IgD-negative memory B cell (primary cell): ENCODE measurements at regions not wholly inside any gene's neighbourhood (a gene's known extent, or its start where the extent isn't known, plus 50 kb on each side); places are given as distances from the start of the nearest gene placed in this dataset.

ENCODE experiments used
- H3K27ac Mint-ChIP-seq, 3 donors: one replicate each; pipeline ENCODE4 v1.8.0; 2020 to 2022; ENCODE audit warnings: mild to moderate bottlenecking in 3 of 3, mixed read lengths in 3 of 3, moderate library complexity in 1 of 3
- H3K27me3 Mint-ChIP-seq: one replicate; pipeline ENCODE4 v1.8.0; 2021; ENCODE audit warnings: mixed read lengths
- H3K36me3 Mint-ChIP-seq: one replicate; pipeline ENCODE4 v1.8.0; 2020; ENCODE audit warnings: mild to moderate bottlenecking, mixed read lengths
- H3K4me1 Mint-ChIP-seq, 3 donors: one replicate each; pipeline ENCODE4 v1.8.0; 2020 to 2022; ENCODE audit warnings: mixed read lengths in 3 of 3, mild to moderate bottlenecking in 1 of 3
- H3K4me3 Mint-ChIP-seq, 4 donors: one replicate each; pipeline ENCODE4 v1.8.0; 2020 to 2022; ENCODE audit warnings: mild to moderate bottlenecking in 4 of 4, mixed read lengths in 4 of 4, moderate library complexity in 3 of 4
- H3K9me3 Mint-ChIP-seq, 3 donors: one replicate each; pipeline ENCODE4 v1.8.0; 2020 to 2021; ENCODE audit warnings: mixed read lengths in 3 of 3, mild to moderate bottlenecking in 1 of 3

DNA sequence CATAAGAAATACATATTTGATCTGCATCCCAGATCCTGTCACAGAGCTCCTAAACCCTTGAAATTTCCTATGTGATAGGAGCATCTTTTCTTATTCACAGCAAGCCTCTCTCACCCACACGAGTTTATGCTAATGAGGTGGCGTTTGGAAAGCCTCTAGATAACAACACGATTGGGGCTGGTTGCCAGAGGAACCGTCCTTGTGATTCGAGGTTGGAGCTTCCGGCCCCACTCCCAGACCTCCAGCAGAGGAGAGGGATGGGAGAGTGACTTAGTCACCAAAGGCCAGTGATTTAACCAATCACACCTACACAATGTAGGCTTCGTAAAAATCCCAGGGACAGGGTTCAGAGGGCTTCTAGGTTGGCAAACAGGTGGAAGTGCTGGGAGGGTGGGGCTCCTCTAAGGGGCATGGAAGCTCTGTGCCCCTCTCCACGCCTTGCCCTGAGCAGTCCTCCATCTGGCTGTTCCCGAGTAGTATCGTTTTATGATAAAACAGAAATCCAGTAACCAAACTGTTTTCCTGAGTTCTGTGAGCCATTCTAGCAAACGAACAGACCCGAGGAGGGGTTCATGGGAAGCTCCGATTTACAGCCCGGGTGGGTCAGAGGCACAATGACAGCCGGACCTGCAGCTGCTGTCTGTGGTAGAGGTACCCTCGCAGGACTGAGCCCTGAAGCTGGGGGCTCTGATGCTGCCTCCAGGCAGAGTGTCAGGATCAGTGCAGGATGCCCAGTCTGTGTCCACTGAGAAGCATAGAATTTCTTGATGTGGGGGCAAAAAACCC lies 238.1 kb upstream of the ARID1B start:
- Mint-ChIP-seq H3K36me3 (no peaks in the 10 kb centered on the region), H3K4me1 (peaks cover 0 to 4% (median 0%) of the 10 kb centered on the region in 3 donors), H3K27ac (no peak overlapping the region), H3K4me3 (no peak overlapping the region), H3K27me3 (peaks cover 10% of the 10 kb centered on the region), H3K9me3 (peaks cover 0 to 5% (median 0%) of the 10 kb centered on the region in 3 donors)

DNA sequence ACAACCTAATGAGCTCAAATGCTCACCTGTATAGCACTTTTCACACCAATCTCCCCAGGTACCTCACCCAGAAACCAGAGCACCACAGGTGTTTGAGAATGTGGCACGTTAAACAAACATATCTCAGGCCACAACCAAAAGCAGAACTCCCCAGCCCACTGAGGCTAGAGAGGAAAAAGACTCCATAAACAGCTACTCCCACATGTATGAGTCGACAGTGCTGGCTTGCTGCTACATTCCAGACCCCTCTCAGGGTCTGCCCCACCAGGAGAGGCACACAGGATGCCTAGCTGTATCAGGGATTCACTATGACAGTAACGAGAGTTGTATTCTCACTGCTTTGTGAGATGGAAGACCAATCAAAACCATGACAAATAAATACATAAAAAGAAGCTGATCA lies 242.6 kb upstream of the ARID1B start:
- peaks cover 0 to 5% (median 0%) of the 10 kb centered on the region in 3 donors for H3K9me3 Mint-ChIP-seq

DNA sequence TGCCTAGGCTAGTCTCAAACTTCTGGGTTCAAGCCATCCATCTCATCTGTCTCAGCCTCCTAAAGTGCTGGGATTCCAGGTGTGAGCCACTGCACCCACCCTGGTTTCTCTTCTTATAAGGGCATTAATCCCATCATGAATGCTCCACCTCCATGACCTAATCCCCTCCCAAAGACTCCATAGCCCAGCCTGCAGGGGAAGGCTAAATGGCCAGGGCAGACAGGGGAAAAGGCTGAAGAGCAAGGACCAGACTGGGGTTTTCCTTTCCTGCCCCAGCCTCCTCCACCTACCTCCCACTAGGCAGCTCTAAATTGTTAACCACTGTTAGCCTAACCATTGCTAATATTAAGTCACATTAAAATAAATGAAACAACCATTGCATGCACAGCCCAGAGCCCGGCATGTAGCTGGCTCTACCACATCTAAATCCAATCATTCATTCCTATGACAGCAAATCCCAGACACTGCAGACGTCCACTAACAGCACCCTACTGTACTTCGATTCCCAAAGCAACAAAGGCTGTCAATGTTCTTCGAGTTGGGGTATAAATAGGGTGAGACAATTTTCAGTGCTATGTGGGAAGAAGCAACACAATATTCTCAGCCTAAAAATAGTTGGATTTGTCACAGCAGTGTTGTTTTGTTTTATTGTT lies 243.2 kb upstream of the ARID1B start:
- H3K4me1 Mint-ChIP-seq, result peaks cover 0 to 4% (median 0%) of the 10 kb centered on the region in 3 donors
- peaks cover 3% of the 10 kb centered on the region for H3K36me3 Mint-ChIP-seq
- H3K27me3 Mint-ChIP-seq, result peaks cover 1% of the 10 kb centered on the region
- H3K27ac Mint-ChIP-seq, result no peak overlapping the region
- no peak overlapping the region for H3K4me3 Mint-ChIP-seq
- peaks cover 0 to 5% (median 0%) of the 10 kb centered on the region in 3 donors for H3K9me3 Mint-ChIP-seq

More for the DNA sequence above, 242.6 kb upstream of the ARID1B start:
- Mint-ChIP-seq H3K4me3 (no peak overlapping the region), H3K36me3 (peaks cover 3% of the 10 kb centered on the region), H3K4me1 (peaks cover 0 to 4% (median 0%) of the 10 kb centered on the region in 3 donors), H3K27ac (no peak overlapping the region), H3K27me3 (peaks cover 4% of the 10 kb centered on the region)

DNA sequence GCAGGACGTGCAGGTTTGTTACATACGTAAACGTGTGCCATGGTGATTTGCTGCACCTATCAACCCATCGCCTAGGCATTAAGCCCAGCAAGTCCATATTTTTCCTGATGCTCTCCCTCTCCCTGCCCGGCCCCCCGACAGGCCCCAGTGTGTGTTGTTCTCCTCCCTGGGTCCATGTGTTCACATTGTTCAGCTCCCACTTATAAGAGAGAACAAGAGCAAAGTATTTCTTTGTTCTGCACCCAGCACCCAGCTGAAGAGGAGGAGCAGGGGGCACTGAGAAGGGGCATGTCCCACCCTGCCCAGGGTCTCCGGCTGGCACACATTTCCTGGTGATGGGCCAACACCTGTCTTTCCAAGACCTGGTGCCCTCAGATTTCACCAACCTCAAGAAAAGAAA lies 251.1 kb upstream of the ARID1B start:
- H3K27me3 Mint-ChIP-seq, result no peaks in the 10 kb centered on the region
- H3K36me3 Mint-ChIP-seq, result peaks cover 3% of the 10 kb centered on the region
- H3K4me3 Mint-ChIP-seq, result no peak overlapping the region
- H3K27ac Mint-ChIP-seq, result no peak overlapping the region
- peaks cover 0 to 4% (median 0%) of the 10 kb centered on the region in 3 donors for H3K9me3 Mint-ChIP-seq
- H3K4me1 Mint-ChIP-seq, result no peaks in the 10 kb centered on the region

DNA sequence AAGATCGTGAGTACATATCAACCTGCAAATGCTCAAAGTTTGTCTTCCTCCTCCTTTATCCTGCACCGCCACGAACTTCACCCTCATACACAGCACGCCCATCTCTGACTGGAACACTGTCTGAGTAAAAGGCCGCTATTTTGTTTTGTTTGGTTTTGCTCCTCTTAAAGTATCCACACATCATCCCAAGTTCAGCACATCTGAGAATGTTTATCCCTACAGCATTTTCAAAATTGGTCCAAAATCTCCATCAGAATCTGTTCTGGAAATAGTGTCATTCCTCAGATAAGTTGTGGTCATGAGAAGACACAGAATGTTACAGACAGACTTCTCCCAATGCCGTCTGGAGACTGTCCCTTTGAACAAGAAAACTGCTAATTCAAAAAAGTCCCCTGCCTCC lies 251.6 kb upstream of the ARID1B start:
- no peak overlapping the region for H3K27ac Mint-ChIP-seq
- H3K36me3 Mint-ChIP-seq, result peaks cover 3% of the 10 kb centered on the region
- no peak overlapping the region for H3K4me3 Mint-ChIP-seq
- peaks cover 0 to 4% (median 1%) of the 10 kb centered on the region in 3 donors for H3K9me3 Mint-ChIP-seq
- no peaks in the 10 kb centered on the region for H3K27me3 Mint-ChIP-seq
- no peaks in the 10 kb centered on the region for H3K4me1 Mint-ChIP-seq

DNA sequence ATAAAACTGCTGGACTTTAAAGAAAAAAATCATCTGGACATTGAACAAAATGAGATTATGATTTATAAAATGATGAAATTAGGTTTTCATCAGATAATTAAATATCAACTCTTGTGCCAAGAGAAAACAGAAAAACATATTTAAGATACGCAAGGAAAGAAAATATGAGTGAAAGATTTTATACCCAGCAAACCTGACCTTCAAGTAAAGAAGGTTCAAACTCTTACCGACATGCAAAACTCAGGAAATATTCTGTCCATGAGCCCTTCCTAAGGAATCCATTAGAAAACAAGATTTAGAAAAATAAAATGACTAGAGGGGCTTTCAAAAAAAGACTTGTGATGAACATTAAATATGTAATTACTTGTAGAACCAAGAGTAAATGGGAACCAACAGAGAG lies 257.2 kb upstream of the ARID1B start:
- Mint-ChIP-seq H3K4me1 (peaks cover 0 to 2% (median 0%) of the 10 kb centered on the region in 3 donors), H3K4me3 (no peak overlapping the region), H3K9me3 (peaks cover 0 to 9% (median 4%) of the 10 kb centered on the region in 3 donors), H3K27ac (no peak overlapping the region), H3K36me3 (no peaks in the 10 kb centered on the region), H3K27me3 (peaks cover 9% of the 10 kb centered on the region)

DNA sequence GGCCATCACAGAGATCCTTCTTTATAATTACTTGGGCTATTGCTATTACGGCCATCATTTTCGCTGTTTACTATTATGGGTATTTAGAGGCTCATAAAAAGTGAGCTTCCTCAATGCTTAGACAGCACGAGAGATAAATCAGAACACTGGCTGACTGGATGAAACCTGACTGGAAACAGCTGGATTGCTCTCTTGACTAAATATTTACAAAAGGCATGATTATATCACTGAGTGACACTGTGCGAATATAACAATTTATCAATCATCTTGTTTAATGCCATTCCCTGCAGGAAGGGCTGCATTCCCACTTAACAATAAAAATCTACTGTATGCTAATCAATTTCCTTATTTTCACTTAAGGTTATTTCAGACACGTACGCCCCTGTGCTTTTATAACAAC lies 260.1 kb upstream of the ARID1B start:
- Mint-ChIP-seq H3K27me3 (peaks cover 16% of the 10 kb centered on the region), H3K36me3 (no peaks in the 10 kb centered on the region), H3K4me1 (peaks cover 0 to 2% (median 0%) of the 10 kb centered on the region in 3 donors), H3K4me3 (no peak overlapping the region), H3K27ac (no peak overlapping the region), H3K9me3 (peaks cover 0 to 9% (median 0%) of the 10 kb centered on the region in 3 donors)

DNA sequence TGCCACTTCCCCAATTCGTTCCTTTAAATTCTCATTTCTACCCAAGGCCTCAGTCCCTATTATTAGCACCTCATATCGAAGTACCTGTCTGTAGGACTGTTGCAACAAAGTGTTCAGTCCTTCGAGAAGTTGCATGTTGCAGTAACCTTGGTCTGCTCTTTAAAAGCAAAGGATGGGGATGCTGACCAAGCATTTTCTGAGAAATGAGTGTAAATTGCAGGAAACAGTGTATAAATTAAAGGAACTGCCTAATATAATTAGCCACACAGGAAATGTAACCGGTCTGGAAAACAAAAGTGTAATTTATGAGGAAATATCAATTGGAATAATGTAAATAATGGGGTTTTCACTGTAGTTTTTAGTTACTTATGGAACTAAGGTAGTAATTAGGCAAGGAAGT lies 261.9 kb upstream of the ARID1B start:
- Mint-ChIP-seq H3K4me3 (no peak overlapping the region), H3K4me1 (peaks cover 0 to 2% (median 0%) of the 10 kb centered on the region in 3 donors), H3K27me3 (peaks cover 24% of the 10 kb centered on the region)

DNA sequence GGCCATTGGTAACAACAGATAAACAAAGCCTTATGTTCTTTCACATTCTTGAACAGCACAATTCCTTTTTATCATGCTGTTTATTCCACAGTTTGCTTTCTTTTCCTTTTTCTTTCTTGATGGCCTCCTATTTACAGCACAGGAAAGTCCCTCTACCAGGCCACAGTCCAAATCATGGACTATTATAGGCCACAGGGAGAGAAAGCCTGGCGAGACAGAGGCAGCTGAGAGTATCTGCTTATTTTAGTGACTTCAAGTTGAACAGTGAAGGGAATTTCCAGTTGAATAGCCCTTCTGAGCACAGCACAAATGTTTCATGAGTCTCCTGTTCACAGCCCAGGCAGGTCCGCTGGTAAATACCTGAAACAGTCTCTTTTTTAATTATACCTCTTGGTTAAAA lies 263.7 kb upstream of the ARID1B start:
- H3K9me3 Mint-ChIP-seq, result no peaks in the 10 kb centered on the region
- no peaks in the 10 kb centered on the region for H3K36me3 Mint-ChIP-seq
- H3K4me3 Mint-ChIP-seq, result no peak overlapping the region
- peaks cover 0 to 10% (median 7%) of the 10 kb centered on the region in 3 donors for H3K4me1 Mint-ChIP-seq
- H3K27ac Mint-ChIP-seq, result peak overlapping the region in 1 of 3 donors; percentile 23
- peaks cover 34% of the 10 kb centered on the region for H3K27me3 Mint-ChIP-seq

More for the DNA sequence above, 261.9 kb upstream of the ARID1B start:
- no peak overlapping the region for H3K27ac Mint-ChIP-seq
- H3K36me3 Mint-ChIP-seq, result no peaks in the 10 kb centered on the region
- peaks cover 0 to 5% (median 0%) of the 10 kb centered on the region in 3 donors for H3K9me3 Mint-ChIP-seq

DNA sequence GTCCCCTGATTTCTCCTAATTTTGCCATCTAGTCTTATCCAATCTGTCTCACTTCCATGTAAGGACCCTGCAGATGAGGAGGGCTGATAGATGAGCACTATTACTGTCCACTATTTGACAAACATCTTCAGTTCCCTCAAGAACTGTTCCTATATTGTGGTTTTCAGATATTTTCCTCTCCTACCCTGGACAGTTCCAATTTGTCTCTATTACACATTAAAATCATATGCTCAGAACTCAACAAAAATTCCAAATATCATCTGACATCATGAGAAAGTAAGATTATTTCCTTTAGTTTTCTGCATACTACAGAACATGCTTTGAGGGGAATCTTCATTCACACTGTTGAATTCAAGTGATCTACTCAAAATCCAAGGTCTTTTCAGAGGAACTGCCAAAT lies 265.6 kb upstream of the ARID1B start:
- Mint-ChIP-seq H3K4me3 (no peak overlapping the region), H3K27me3 (peaks cover 32% of the 10 kb centered on the region), H3K27ac (no peak overlapping the region), H3K4me1 (peaks cover 0 to 10% (median 7%) of the 10 kb centered on the region in 3 donors), H3K9me3 (no peaks in the 10 kb centered on the region), H3K36me3 (no peaks in the 10 kb centered on the region)

DNA sequence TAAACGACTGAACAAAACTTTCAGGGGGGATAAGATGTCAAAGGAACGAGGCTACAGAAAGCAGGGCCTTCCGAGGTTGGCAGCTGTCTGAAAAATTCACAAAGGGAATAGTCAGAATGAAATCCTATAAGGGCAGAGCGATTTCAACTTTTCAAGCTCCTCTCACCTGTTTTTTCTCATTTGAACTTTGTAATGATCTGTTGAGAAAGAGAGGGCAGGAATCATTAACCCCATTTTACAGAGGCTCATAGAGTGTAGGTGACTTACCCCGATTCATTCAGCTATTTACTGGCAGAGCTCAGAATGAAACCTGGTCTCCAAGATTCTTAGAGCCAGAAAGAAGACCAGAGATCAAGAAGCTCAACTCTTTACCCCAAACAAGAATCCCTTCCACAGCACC lies 266.1 kb upstream of the ARID1B start:
- Mint-ChIP-seq H3K27me3 (peaks cover 32% of the 10 kb centered on the region), H3K4me3 (no peak overlapping the region), H3K4me1 (peaks cover 0 to 8% (median 7%) of the 10 kb centered on the region in 3 donors), H3K9me3 (no peaks in the 10 kb centered on the region), H3K36me3 (no peaks in the 10 kb centered on the region), H3K27ac (no peak overlapping the region)

DNA sequence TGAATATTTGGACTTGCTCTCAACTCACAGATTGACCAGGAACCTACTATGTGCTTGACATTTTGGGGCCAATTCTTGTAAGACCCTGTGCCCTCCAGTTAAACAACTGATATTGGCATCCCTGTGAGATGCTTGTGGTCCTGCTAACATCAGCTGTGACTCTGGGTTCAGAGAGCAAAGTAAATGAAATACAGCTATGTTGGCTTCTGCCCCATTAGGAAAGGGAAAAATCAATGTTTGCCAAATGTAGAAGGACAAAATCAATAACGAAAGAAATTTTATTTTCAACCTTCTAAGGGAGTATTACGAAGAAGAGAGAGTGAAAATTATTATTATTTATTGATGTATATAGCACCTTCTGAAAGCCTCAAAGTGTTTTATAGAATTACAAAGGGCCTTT lies 266.9 kb upstream of the ARID1B start:
- no peaks in the 10 kb centered on the region for H3K9me3 Mint-ChIP-seq
- no peak overlapping the region for H3K4me3 Mint-ChIP-seq
- no peaks in the 10 kb centered on the region for H3K36me3 Mint-ChIP-seq
- no peak overlapping the region for H3K27ac Mint-ChIP-seq
- H3K27me3 Mint-ChIP-seq, result peaks cover 32% of the 10 kb centered on the region
- H3K4me1 Mint-ChIP-seq, result peaks cover 0 to 10% (median 8%) of the 10 kb centered on the region in 3 donors

DNA sequence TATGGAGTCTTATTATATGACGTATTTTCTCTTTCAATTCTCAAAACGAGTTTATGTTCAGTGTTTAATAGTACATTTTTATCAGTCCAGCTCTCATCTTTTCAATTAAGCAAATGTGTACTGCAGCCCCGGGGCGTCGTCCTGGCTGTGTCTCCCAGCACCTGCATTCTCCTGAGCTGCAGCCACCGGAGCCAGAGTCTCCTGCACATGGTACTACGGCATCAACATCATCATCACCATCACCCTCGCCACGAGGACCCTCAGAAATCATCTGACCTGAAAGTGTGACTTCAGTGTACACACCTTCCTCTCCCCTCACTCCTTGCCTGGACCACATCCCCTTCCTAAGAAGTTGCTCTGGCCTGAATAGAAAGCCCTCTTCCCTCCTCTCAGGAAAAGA lies 267.7 kb upstream of the ARID1B start:
- no peak overlapping the region for H3K4me3 Mint-ChIP-seq
- no peaks in the 10 kb centered on the region for H3K36me3 Mint-ChIP-seq
- H3K9me3 Mint-ChIP-seq, result no peaks in the 10 kb centered on the region
- peaks cover 0 to 10% (median 8%) of the 10 kb centered on the region in 3 donors for H3K4me1 Mint-ChIP-seq
- no peak overlapping the region for H3K27ac Mint-ChIP-seq
- peaks cover 31% of the 10 kb centered on the region for H3K27me3 Mint-ChIP-seq

DNA sequence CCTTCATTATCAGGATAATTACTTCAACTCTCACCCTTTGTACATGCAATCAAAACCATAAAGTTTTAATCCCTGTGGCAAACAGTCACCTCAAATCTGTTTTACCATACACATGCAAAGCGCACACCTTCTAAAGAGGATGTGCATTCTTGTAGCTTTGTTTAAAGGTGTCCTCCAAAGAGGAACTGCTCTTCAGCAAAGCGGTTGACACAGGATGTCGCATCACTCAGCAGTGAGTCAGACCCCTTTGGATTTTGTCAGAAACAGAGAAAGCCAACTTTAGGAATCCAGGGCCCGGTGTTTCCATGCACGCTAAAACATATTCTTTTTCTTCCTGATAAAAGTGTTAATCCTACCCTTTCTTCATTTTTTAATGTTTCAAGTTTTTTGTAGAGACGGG lies 268.3 kb upstream of the ARID1B start:
- H3K4me1 Mint-ChIP-seq, result peaks cover 0 to 10% (median 8%) of the 10 kb centered on the region in 3 donors
- H3K27ac Mint-ChIP-seq, result no peak overlapping the region
- peaks cover 29% of the 10 kb centered on the region for H3K27me3 Mint-ChIP-seq
- peak overlapping the region in 1 of 4 donors; percentile 67 for H3K4me3 Mint-ChIP-seq
- H3K9me3 Mint-ChIP-seq, result no peaks in the 10 kb centered on the region
- H3K36me3 Mint-ChIP-seq, result no peaks in the 10 kb centered on the region

DNA sequence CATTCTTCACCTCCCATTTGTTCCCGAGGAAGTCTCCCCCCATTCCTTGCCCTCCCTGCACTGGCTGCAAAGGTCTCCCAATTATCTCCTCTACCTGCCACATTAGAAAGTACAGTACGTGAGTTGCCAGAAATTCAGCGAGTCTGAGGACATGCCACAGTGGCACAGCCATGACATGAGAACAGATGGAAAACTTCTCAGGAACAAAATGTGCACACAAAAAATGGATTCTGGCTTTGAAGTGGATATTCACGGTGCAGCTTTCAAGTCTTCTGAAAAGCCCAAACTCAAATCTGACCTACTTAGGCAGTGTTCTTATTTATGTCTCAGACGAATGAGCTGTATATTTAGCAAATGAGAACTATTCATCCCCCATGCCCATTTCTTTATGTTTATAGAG lies 269.1 kb upstream of the ARID1B start:
- H3K9me3 Mint-ChIP-seq, result no peaks in the 10 kb centered on the region
- no peaks in the 10 kb centered on the region for H3K36me3 Mint-ChIP-seq
- no peak overlapping the region for H3K4me3 Mint-ChIP-seq
- no peak overlapping the region for H3K27ac Mint-ChIP-seq
- H3K27me3 Mint-ChIP-seq, result peaks cover 28% of the 10 kb centered on the region
- H3K4me1 Mint-ChIP-seq, result peaks cover 0 to 10% (median 8%) of the 10 kb centered on the region in 3 donors
